NCI-H2196 (cell line): ENCODE measurements at regions not wholly inside any gene's neighbourhood (a gene's known extent, or its start where the extent isn't known, plus 50 kb on each side); places are given as distances from the start of the nearest gene placed in this dataset.
"Not testable (repeated sequence)": the region's sequence is repeated elsewhere in the genome, so short reads cannot be mapped to it uniquely, and the experiment has no call there.

Experiments used
- DNase-seq: peaks from one replicate; lab custom pipeline; 2025; ENCODE audit not compliant: unreplicated experiment; lab: John Stamatoyannopoulos, UW

DNA sequence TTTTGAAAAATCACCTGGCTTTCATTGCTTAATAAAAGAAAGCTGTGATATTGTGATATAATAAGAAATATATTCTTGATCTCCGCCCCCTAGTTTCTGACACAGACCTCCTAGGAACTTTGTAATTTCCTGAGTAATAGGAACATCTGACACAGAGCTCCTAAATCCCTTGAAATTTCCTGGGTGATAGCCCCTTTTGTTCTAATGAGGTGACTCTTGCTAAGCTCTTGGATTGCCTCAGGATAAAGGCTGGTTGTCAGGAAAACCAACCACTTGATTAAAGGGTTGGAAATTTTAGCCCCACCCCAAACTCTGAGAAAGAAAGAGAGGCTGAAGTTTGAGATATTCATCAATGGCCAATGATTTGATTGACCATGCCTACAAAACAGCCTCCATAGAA lies 326.4 kb upstream of the KIF2B start:
- DNase-seq, result no peak

DNA sequence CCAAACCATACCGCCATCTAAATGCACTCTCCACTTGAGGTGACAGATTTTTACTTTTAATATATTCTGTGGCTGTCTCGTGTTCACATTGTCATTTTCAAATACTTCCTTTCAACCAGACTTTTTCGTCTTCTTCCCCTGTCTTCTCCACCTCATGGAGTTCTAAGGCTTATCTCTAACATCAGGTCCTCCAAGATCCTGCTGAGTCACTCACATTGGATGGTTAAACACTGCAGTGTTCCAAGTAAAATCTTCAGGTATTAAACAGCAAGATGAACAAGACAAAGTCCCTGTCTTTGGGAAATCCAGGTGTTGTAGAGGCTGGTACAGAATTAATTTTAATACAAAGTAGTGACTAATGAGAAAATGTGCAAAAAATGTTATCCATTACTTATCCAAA lies 330.2 kb upstream of the KIF2B start:
- no peak for DNase-seq

DNA sequence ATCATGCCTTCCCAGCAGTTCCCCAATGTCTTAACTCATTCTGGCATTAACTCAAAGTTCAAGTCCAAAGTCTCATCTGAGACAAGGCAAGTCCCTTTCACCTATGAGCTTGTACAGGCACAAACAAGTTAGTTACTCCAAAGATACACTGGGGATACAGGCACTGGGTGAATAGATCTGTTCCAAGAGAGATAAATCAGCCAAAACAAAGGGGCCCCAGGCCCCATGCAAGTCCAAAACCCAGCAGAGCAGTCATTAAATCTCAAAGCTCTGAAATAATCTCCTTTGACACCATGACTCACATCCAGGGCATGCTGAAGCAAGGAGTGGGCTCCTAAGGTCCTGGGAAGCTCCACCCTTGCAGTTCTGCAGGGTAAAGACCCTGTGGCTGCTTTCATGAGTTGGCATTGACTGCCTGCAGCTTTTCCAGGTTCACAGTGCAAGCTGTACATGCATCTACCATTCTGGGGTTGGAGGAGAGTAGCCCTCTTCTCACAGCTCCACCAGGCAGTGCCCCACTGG lies 332.2 kb upstream of the KIF2B start:
- no peak for DNase-seq

DNA sequence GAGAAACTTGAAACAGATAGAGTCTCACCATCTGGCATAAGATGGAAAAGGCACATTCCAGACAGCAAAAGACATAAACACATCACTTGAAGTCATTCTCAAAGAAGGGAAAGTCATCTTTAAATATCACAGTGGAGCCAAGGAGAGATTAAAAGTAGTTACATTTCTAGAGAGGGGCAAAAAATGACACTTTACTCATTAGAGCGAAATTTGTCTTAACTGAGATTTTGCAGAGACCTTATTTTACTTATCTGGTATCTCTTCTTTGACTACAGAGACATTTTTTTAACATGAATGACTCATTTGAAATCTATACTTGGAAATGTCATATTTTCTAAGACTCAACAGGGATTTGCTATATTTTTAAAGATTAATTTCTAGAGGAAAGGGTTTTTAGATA lies 339.0 kb upstream of the KIF2B start:
- no peak for DNase-seq

DNA sequence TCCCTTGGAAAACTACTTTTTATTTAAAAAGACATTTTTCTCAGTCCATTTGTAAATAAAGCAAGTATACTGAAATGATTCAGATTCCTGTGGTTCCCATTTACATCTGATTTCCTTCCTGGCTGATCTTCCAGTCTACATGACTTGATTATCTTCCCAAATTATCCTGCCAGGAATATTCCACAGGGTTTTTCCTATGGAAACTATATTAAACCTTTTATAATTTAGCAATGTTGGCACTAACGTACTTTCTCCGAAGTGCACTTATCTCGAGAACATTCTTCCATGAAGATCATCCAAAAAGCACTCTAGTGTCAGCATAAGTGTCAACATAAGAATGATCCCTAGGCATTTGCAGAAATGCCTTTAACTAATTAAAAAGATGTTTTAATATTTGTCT lies 347.7 kb upstream of the KIF2B start:
- DNase-seq, result no peak

DNA sequence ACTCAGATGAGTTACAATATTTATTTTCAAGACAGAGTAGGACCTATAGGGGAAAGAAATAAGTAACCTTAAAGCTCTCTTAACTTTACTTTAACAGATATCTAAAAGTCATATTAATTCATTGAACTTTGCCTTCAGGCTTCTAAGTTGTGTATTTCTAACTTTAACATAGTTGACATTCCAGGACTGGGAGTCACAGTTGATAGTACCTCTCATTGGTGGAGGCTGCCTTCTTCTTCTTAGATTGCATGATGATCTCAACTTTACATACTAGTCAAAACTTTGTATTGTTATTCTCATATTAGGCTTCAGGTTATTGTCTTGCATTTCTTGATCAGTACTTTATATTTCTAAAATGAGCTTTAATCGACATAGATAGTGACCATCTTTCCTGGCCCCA lies 350.1 kb upstream of the KIF2B start:
- DNase-seq, result no peak

DNA sequence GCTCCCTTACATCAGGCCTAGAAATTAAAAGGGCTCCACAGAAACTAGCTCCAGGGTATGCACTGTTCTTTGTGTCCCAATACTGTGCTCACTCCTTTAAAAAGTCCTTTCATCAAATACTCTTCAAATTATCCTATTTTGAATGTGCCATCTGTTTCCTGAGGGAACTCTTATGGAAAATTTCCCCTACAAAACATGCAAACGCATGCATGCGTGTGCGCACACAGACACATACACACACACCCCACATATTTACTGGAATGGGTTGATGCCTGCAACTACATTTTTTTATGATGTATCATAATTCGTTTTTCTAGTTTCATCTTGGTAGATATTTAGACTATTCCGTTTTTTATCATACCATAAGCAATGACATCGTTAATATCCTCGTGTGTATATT lies 351.2 kb upstream of the KIF2B start:
- DNase-seq, result no peak

DNA sequence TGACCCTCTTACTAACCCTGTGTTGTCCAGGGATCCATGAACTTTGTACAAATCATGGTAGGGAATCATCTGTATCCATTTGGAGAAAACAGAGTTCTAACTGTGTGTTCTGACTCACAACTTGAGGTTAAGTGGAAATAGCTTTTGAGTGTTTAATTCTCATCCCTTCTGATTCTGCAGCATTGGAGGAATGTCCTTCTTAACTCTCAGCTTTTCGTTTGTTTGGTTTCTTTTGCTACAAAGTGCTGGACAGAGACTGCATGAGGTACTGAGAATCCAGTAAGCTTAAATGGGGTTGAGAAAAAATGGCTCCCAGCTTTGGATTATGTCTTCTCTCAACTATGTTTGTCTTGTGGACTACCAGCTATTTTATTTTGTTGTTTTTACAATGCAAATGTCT lies 352.1 kb upstream of the KIF2B start:
- no peak for DNase-seq

DNA sequence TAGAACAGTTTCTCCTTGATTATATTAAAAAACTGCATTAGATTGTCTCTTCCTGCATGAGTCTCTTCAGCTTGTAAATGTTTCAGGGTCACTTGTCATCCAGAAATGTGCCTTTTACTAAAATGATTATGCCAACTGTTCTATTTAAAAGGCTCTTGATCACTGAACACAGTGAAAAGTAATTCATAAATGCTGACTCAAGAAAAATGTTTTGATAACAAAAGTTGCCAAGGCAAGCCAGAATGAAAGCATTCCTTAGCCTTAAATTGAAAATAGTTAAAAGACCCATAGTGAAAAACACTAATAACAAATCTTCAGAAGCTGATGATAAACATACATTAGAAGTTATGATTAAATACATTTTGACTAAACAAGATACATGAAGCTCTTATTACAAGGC lies 356.0 kb upstream of the KIF2B start:
- no peak for DNase-seq

DNA sequence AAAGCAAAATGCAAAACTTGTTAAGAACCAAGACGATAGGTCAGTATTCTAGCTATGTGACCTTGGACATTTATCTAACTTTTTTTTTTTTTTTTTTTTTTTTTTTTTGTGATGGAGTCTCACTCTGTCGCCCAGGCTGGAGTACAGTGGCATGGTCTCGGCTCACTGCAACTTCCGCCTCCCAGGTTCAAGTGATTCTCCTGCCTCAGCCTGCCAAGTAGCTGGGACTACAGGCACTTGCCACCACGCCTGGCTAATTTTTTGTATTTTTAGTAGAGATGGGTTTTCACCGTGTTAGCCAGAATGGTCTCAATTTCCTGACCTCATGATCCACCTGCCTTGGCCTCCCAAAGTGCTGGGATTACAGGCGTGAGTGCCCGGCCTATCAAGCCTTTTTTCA lies 358.3 kb upstream of the KIF2B start:
- DNase-seq, result not testable (repeated sequence)

DNA sequence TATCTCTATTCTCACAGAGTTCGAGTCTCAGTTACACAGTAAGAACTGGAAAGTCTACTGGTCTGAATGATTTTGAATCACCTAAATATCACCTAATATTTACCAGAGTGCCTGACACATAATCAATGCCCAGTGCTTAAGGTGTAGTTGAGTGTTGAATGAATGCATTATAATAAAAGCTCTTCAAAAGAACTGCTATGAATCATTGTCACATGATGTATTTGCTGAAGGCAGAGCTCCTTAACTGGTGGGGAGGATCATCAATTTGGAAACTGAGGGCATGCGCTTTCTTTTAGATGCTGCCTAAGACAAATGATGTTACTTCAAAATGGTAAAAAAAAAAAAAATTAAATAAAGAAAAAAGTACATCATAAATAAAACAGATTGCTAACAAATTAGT lies 359.4 kb upstream of the KIF2B start:
- no peak for DNase-seq

DNA sequence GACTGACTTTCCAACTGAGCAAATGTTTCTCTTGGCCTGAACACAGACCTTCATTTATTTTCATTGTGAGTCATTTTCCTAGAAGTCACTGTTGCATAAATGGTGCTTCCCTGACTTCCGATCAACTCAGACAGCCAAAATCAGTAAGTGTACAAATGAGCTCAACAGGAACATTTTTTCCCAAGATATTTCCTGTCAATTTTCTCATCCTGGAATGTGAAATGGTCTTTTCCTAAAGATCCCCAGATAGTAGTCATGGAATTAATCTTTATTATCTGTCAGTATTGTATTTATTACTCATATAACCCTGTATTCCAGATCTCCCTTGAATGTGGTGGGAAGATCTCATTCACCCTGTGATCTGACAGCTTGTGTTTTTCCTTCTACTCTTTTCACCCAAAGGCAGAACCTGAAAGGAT lies 360.3 kb upstream of the KIF2B start:
- DNase-seq, result no peak

DNA sequence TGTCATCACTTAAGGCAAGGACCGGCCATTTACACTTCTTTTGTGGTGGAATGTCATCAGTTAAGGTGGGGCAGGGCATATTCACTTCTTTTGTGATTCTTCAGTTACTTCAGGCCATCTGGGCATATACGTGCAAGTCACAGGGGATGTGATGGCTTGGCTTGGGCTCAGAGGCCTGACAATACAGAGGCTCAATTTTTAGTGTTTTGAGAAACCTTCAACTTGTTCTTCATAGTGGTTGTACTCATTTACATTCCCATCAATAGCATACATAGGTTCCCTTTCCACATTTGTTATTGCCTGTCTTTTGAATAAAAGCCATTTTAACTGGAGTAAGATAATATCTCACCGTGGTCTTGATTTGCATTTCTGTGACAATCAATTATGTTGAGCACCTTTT lies 366.8 kb upstream of the KIF2B start:
- not testable (repeated sequence) for DNase-seq

DNA sequence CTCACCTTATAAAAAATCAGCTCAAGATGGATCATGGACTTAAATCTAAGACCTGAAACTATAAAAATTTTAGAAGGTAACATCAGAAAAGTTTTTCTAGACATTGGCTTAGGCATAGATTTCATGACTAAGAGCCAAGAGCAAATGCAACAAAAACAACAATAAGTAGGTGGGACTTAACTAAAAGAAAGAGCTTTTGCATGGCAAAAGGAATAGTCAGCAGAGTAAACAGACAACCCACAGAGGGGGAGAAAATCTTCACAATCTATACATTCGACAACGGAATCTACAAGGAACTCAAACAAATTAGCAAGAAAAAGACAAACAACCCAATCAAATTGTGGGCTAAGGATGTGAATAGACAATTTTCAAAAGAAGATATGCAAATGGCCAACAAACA lies 368.4 kb upstream of the KIF2B start:
- DNase-seq, result no peak

DNA sequence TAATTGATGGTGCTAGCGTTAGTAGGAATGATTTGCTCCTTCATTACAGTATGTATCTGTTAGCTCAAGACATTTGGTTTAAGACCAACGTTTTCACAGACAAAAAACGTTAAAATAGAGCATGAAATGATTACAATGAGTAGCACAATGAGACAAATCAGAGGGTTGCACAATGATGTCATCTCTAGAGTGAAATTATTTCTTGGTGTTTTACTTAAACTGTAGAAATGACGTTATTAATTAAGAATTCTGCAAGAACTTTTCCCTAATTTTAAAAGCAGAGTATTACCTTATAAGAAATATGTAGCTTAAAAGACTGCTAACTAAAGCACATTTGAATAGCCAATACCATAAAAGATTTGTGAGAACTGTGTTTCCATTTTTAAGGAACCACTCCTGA lies 373.4 kb upstream of the KIF2B start:
- no peak for DNase-seq

DNA sequence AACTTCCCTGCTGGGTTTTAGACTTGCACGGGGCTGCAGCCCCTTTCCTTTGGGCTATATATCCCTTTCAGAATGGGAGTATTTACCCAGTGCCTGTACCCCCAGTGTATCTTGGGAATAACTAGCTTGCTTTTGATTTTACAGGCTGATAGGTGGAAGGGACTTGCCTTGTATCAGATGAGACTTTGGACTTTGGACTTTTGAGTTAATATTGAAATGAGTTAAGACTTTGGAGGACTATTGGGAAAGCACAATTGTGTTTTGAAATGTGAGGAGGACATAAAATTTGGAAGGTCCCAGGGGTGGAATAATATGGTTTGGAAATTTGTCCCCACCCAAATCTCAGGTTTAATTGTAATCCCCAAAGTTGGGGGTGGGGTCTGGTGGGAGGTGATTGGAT lies 393.8 kb upstream of the KIF2B start:
- no peak for DNase-seq

DNA sequence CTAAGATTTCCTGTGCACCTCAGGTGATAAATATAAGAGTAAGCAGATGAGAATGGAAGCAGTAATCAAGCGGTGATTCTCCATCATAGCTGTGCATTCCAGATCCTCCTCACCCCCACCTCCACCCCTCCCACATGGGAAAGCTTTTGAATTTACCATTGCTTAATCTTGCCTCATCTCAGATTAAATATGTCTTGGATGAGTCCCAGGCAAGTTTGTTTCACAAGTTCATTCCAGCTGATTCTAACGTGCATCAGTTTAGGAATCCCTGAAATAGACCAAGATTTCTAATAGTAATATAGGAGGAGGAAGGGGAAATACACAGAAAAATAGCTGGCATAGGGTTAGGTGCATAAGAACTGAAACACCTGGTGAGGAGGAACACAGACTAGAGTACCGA lies 396.2 kb upstream of the KIF2B start:
- no peak for DNase-seq

DNA sequence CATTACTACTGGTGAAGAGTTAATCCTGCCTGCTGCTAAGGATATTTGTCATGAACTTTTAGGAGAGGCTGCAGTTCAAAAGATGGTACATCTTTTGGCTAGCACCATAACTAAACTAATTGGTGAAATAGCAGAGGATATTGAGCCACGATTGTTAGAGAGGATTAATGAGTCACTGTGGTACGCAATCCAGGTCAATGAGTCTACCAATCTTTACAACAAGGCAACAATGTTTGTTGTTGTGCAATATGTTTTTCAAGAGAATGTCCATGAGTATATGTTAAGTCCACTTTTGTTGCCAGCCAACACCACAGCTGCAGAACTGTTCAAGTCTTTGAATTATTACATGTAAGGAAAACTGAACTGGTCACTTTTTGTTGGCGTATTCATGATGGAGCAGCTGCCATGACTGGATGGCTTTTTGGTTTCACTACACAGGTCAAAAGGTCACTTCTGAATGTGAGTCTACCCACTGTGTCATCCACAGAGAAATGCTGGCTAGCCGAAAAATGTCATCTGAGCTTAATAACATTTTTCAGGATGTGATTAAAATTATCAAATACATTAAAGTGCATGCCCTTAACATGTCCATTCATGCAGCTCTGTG lies 402.6 kb upstream of the KIF2B start:
- DNase-seq, result no peak

DNA sequence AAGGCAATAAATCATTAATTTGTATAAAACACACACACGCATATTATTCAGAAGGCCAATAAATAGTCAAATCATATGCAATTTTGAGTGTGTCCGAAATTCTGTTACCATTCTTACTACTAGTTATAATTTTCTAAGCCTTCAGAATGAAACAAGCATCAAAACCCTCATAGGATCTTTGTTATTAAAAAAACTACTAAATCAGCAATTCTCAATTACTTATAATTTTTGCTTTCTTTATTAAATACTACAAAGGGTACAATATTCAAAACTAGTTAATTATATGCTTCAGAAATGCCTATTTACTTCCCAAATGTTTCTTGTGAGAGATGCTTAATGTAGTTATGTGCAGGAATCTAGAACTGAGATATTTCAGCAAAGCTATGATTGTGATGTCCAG lies 413.1 kb upstream of the KIF2B start:
- no peak for DNase-seq

DNA sequence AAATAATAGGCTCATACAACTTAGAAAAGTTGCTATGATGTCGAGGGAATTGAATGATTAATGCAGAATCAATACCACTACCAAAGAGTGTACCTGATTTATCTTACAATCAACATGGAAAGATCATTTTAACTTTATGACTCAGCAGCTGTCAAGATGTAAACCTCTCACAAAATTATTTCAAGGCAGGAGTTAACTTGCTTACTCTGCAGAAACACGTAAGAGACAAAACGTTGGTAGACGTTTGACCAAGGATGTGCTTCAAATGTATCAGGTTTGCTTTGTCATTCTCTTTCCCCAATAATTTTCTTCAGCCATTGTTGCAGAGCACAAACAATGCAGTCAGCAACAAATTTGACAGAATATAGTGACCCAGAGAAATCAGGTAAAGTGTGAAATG lies 415.8 kb upstream of the KIF2B start:
- no peak for DNase-seq

DNA sequence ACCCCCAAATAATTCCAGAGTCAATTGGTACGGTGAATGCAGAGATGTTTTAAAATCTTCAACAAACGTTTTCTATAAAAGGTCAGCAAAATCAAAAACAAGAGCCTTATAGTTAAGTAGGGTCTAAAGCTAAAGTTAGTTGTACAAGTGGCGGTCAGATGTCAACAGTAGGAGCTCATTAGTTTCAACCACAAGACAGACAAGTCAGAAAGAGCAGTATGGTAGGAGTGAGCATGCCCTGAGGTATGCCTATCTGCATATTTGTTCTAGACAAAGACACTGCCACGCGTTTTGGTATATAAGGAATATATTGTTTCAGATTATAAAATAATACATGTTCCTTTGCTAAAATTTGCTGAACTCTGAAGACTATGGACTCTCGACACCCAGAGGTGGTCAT lies 431.5 kb upstream of the KIF2B start:
- no peak for DNase-seq

DNA sequence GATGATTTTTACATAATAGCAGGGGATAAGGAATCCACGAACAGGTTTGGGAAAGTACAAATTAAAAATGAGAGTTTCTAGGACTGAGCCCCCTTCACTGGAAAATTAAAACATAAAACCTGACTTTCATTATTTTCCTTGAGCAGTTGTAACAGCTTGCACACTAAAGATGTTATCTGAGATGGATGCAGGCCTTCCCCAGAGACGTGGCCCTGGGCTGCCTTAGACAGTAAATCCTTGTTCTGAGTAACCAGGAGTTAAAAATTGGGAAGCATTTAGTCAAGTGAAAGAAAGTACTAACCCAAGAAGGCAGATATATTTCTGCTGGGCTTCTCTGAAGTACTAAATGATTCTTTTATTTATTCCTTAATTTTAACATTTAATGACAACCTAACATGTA lies 432.2 kb upstream of the KIF2B start:
- no peak for DNase-seq

DNA sequence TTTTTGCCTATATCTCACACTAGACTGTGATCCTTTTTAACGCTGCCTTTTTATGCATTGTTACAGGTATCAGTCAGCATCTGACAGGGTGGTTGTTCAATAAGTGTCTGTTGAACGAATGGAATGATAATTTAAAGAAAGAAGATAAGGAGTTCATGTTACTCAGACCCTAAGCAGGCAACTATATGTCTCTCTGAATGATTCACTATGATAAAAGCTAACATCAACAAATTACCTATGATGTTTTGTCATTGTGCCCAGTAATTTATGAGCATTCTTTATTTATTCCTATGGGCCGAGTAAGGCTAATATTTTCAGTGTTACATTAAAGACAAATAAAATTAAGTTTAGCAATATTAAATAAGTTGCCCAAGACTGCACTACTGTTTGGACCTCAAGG lies 435.0 kb upstream of the KIF2B start:
- no peak for DNase-seq

DNA sequence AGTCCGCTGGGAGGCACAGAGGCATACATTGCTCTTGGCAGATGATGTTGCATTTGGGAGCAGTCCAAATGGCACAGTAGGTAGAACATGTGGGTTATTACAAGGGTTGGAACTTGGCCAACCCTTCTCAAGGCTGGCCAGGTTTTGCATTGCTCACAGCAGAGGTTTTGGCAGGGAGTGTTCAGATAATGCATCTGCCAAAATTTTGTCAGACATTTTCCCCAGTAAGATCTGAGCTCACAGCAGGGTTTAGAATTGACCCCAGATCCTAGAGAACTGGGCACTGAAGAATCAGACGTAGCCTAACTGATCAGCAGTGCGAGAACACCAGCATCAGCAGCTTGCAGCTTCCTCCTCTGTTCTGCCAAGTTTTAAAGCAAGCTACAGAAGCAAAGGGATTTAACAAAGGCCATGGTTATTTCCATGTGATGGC lies 468.8 kb upstream of the KIF2B start:
- peak; percentile 37 for DNase-seq
